ENCODE measurements at regions not wholly inside any gene's neighbourhood (a gene's known extent, or its start where the extent isn't known, plus 50 kb on each side); places are given as distances from the start of the nearest gene placed in this dataset.

DNA sequence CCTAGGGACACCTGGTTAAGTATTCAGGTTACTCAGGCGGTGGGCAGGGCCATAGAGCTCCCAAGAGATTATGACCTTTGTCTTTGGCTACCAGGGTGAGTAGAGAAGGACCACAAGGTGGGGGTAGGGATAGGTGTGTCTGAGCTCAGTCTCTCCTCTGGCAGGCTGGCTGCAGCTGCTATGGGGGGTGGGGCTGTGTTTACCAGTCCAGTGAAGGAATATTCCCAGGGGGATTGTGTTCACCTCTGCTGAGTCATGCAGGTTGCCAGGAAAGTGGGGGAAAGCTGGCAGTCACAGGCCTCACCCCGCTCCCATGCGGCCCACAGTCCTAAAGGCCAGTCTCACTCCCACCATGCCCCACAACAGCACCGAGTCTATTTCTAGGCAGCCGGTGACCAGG, 53.6 kb upstream of the POU5F2 start:
- intact Hi-C loops (cut with DNase I; ENCODE audit: low total_unique reads), result no loop called here
- Histone ChIP-seq H3K4me1 (no peaks in the 10 kb centered on the region), H3K36me3 (no peaks in the 10 kb centered on the region), H3K9me3 (no peaks in the 10 kb centered on the region), H3K4me3 (no peak overlapping the region), H3K27ac (no peak overlapping the region), H3K27me3 (no peaks in the 10 kb centered on the region)
- TF ChIP-seq, protein P1, sequence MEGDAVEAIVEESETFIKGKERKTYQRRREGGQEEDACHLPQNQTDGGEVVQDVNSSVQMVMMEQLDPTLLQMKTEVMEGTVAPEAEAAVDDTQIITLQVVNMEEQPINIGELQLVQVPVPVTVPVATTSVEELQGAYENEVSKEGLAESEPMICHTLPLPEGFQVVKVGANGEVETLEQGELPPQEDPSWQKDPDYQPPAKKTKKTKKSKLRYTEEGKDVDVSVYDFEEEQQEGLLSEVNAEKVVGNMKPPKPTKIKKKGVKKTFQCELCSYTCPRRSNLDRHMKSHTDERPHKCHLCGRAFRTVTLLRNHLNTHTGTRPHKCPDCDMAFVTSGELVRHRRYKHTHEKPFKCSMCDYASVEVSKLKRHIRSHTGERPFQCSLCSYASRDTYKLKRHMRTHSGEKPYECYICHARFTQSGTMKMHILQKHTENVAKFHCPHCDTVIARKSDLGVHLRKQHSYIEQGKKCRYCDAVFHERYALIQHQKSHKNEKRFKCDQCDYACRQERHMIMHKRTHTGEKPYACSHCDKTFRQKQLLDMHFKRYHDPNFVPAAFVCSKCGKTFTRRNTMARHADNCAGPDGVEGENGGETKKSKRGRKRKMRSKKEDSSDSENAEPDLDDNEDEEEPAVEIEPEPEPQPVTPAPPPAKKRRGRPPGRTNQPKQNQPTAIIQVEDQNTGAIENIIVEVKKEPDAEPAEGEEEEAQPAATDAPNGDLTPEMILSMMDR (IDR thresholded peaks at IDR 0.05), result no peak
- TF ChIP-seq POLR2A (IDR thresholded peaks at IDR 0.05), result no peak
- no peak for DNase-seq

DNA sequence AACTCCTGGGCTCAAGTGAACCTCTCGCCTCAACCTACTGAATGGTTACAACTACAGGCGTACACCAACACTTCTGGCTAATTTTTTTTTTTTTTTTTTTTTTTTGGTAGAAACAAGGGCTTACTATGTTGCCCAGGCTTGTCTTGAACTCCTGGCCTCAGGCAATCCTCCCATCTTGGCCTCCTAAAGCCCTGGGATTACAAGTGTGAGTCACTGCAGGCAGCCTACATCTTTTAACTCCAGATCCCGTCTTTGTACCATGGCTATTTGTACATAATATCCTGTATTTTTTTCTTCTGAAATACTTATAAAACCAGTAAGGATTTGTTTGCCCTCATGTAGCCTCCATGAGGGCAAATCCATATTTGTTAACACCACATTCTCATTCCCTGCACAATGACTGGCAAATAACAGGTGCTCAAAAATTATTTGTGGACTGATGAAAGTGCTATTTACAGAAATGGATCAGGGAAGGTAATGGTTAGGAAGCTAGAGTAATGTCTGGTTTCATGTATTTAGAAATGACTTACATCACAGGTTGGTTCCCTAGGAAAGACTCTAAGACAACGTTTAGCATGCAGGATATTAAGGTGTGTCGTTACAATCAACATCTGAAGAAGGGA, 51.9 kb upstream of the POU5F2 start:
- DNase-seq, result no peak
- intact Hi-C loops (cut with DNase I; ENCODE audit: low total_unique reads), result no loop called here
- H3K27ac ChIP-seq, result no peak overlapping the region

DNA sequence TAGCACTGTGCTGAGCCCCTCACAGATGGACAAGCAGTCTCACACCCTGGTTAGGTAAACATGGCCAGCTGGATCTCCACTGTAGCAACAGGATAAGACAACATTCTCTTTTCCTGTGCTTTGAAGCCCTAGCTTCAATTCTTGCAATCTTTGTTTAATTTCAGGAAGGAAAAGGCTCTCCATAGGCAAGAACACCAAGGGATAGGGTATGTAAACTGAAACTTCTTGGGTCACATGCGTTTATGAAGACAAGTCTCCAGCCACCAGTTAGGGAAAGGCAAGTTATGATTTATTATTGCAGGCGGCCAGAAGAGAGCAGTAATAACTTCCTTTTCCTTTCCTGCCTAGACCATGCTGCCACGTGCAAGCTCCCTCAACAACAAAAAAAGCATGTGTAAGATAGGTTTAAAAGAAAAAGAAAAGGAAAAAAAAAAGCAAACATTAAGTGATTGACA, 50.1 kb upstream of the POU5F2 start:
- DNase-seq, result no peak
- Histone ChIP-seq H3K9me3 (no peaks in the 10 kb centered on the region), H3K4me1 (no peaks in the 10 kb centered on the region), H3K36me3 (no peaks in the 10 kb centered on the region), H3K27me3 (no peaks in the 10 kb centered on the region), H3K4me3 (no peak overlapping the region), H3K27ac (no peak overlapping the region)
- TF ChIP-seq, protein P1 (IDR thresholded peaks at IDR 0.05), result no peak
- TF ChIP-seq POLR2A (IDR thresholded peaks at IDR 0.05), result no peak
- intact Hi-C loops (cut with DNase I; ENCODE audit: low total_unique reads), result no loop called here

More for the DNA sequence above, 51.9 kb upstream of the POU5F2 start:
- no peaks in the 10 kb centered on the region for H3K4me1 ChIP-seq
- no peak overlapping the region for H3K4me3 ChIP-seq
- TF ChIP-seq POLR2A (IDR thresholded peaks at IDR 0.05), result no peak
- TF ChIP-seq, protein P1 (IDR thresholded peaks at IDR 0.05), result no peak
- no peaks in the 10 kb centered on the region for H3K27me3 ChIP-seq
- no peaks in the 10 kb centered on the region for H3K9me3 ChIP-seq
- H3K36me3 ChIP-seq, result no peaks in the 10 kb centered on the region

All from uterus (tissue), 3 donors.